Embryonic facial prominence (tissue), 1 donor: ENCODE measurements at regions not wholly inside any gene's neighbourhood (a gene's known extent, or its start where the extent isn't known, plus 50 kb on each side); places are given as distances from the start of the nearest gene placed in this dataset.

ENCODE experiments used
- DNase-seq: peaks from one replicate; pipeline ENCODE4 v3.0.0-alpha.2; 2016; ENCODE audit errors: extremely low spot score

GRCh38 chr21:41671859-41672542 lies 94.9 kb downstream of the RIPK4 start:
- DNase-seq, result no peak

DNA sequence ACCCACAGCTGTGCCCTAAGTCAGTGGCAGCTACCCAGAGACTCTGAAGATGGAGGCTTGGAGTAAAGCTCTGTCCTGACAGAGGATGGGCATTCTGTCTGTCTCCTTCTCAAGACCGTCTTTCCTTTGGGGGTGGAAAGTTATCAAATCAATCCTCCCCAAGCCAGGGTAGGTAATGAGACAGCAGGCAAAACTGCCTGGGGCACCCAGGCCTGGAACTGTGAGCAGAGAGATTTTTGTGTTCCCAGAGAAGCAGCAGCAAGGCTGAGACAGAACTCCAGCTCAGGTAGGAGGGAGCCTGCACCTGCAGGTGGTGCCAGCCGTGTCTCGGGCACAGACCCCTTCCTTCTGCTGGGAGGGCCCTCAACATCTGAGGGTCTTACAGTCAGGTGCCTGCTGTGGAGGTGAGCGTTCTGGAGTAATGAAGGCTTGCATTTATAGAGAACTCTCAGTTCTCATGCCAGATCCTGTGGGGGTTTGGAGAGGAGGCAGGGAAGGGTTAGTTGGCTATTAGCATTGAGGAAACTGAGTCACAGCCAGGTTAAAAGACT lies 95.6 kb downstream of the RIPK4 start:
- no peak for DNase-seq

- DNase-seq, result no peak
Measured at GRCh38 chr21:41670056-41670805, 96.6 kb downstream of the RIPK4 start.

DNA sequence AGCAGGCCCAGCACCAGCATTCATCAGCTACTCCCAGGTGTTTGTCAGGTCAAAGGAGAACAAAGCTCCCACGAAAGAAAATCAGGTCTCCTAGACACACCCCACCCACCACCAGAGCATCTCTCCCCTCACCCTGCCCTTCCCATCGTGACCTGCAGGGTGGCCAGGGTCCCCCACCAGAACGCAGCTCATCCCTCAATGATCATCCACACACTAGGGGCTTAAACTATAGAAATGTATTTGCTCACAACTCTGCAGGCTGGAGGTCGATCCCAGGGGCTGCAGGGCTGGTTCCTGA lies 97.4 kb downstream of the RIPK4 start:
- no peak for DNase-seq

DNA sequence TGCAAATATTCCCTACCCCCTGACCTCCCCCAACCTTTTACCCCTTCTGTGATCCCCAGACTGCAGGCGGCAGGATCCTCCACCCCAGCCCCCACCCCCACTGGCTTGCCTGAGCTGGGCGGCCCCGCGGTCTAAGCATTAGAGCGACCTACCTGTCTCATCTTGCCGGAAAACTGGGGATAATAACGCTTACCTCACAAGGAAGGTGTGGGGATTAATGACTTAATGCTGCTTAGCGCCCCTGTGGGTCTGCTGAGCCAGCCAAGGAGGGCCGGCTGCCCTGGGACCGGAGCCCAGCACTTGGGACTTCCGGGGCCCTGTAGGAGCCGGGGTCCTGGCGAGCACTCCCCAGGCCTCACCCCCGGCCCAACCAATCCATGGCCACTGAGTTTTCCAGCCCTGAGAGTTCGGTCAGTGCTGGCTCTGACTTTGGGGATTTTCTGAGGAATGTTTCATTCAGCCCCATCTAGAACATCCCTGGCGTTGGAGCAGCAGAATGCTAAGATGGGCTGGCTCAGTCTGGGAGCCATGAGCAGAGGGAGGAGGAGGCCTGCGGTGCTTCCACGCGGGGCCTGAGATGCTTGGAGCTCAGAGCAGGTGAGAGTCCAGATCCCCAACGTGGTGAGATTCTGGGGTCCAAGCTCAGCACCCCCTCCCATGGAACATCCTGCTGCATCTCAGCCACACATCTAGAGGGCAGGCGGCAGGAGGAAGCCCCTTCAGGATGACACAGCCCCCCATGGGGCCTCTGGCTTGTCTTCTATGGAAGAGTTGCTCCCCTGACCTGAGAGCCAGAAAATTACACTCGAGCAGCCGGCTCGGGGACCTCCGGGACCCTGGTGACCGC lies 97.9 kb downstream of the RIPK4 start:
- DNase-seq, result no peak

DNA sequence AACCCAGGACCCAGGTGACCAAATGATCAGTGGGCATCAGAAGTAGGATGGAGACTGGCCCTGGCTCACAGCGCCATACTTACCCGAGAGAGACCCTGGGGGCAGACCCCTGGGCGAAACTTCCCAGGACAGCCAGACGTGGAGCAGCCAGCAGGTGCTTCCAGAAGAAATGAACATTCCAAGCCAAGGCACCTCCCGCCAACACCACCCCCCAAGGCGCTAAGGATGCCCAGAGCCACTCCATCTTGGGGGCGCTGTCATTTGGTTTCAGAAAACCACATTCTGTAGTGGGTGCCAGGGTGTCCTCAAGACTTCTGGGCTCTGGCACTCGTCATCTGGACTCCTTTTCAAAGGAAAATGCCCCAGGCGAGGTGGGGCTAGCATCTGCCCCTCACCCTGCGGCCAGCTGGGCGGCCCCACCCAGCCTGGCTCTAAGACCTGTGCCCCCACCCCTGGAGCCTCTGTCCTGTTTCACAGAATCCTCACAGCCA lies 98.8 kb downstream of the RIPK4 start:
- DNase-seq, result no peak

- DNase-seq, result no peak
Measured at GRCh38 chr21:41667136-41667535, 99.7 kb downstream of the RIPK4 start.

DNA sequence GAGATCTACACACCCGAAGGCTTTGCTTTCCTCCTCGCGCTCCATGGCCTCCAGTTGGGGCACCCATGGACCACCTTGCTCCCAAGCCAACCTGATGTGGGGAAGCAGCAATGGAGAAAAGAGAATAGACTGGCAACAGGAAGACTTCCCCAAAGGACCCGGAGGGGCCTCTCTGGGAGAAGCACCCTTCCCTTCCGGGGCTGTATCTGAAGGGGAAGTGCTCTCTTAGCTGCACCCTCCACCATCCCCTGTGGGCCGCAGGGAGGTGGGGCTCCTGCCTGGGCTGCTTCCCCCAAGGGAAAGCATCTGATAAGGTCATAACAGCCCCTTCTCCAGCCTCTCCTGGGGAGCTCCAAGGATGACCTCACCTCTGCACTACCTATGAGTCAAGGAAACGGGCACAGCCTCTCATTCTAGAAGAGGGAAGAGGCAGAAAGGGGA lies 100.2 kb downstream of the RIPK4 start:
- no peak for DNase-seq

DNA sequence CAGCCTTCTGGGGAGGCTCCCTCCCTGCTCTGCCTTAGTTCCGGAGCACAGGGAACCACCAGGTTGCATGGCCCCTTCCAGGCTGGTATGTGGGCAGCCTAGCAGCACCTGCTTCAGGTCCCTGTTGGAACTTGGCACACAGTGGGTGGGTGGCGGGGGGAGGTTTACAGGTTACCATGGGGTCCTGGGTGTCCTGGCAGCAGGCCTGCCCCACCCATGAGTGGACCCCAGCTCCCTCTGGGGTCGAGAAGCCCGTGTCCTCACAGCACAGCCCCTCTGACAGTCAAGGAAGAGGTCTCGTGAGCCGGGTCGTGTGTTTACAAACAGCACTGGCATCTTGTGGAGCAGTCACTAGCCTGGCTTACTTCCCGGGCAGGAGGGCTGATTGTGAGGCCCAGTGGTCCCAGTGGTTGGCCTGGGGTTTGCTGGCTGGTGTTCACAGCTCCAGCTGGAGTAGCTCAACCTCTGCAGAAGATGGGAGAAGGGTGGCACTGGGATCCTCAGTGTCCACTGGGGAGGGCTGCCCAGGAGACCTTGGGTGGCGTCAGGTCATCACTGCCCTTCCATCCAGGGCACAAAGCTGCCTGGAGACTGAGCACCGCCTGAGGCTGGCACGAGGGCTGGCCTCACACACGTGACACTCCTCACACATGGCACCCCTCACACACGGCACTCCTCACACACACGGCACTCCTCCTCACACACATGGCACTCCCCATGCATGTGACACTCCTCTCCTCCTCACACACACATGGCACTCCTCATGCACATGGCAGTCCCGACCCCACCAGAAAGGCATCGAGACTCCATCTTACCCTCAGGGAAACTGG lies 100.9 kb downstream of the RIPK4 start:
- no peak for DNase-seq

DNA sequence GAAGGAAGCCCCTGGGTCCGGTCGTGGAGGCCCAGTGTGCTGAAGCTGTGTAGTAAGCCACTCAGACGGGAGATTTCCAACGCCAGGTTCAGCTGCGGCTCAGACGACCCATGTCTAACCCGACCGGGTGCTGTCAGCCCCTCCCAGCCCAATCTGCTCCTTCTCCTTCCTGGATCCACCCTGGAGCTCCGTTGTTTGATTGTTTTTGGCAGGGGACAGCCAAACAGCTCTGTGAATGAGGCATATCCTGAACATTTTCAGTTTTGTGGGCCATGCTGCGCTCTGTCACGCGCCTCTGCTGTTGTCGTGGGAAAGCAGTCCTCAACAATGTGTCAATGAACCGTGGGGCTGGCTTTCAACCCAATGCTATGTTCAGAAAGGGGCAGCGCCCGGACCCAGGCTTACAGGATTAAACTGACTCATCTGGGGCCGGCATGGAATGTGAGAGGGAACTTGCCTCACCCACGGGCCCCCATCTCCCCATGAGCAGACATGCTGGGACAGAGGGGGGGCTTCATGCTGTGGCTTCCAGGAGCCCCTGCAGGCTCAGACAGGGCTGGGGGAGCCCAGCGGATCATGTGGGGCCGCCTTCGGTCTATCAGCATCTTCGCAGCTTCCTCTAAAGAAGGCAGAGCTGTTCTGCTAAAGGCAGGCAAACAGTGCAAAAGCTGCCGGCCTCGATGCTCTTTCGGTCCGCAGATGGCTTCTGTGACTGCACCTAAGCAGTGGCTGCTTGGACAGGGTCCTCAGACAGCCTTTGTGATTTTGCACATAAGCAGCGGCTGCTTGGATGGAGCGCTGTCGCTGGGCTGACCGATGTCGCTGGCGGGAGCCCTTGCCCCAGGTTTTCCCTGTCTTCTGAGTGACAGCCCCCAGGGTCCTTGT lies 101.7 kb downstream of the RIPK4 start:
- no peak for DNase-seq

DNA sequence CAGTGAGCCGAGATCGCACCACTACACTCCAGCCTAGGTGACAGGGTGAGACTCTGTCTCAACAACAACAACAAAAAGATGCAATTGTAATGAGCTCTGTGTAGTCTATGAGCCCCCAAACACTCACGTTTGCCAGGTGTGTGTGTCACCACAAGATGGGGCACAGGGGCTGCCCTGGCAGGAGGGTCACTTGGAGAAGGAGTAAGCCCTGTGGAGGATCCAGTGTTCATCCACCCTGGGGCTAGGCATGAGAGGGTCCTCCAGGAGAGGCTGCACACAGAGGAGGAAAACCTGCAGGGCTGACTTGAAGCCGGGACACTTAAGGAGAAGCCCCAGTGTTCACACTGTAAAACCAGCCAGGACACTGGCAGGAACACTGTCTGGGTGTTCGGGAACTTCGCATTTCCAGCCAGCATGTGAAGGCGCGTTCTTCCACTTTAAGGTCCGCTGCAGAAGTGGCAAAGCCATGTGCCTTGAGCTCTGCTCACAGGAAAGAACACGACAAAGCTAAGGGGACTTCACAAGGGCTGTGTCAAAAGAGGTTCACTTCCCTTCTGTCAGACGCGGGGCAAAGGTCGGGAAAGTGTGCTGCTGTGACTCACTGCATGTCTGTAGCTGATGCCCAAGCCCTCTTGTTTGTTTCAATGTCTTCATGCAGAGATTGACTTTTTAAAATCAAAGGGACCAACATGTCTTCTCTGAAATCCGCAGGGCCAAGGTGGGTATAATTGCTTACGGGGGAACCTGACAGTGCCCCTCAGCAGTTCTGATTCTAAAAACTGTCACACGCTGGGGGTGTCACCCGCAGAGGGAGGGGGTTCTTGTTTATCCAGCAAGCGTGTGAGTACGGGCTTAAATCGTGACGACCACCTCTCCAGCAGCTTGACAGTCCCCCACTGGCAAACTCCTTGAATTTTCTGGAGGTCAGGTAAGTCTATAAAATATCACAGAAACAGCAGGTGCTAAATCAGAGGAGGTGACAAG lies 102.8 kb downstream of the RIPK4 start:
- DNase-seq, result no peak

DNA sequence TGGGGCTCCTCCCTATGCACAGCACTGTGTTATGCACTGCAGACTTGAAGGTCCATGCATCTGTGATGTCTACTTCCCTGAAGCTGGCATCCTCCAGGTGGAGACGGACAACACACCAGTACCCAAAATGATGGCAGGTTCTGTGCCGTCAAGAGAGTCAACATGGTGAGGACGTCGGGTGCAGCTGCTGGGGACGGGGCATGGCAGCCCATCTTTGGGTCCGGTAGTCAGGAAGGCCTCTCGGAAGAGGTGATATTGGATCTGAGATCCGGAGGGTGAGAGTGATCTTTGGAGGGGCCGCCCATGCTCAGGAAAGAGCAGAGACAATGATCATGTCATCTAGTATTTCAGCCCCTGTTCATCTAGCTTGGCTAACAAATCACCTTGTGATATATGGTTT lies 104.1 kb downstream of the RIPK4 start:
- no peak for DNase-seq

- DNase-seq, result no peak
Measured at GRCh38 chr21:41662161-41662560, 104.7 kb downstream of the RIPK4 start.

DNA sequence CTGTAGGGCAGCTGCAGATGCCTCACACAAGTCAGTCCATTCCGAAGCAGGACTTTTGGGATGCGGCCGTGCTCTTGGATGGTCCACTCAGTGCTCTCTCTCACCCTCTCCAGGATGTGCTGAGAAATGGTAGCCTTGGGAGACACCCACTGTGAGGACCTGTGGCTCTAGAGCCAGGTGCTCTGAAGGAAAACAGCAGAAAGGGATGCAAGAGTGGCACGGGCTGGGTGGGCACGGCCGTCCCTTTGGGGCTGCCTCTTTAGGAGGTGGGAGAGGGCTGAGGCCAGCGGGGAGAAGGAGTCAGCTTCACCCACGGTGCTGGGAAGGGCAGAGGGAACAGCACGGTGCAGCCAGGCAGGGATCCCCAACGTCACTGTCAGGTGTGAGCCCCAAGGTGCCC lies 106.1 kb downstream of the RIPK4 start:
- DNase-seq, result no peak

GRCh38 chr21:41659791-41660560 lies 106.9 kb downstream of the RIPK4 start:
- no peak for DNase-seq

DNA sequence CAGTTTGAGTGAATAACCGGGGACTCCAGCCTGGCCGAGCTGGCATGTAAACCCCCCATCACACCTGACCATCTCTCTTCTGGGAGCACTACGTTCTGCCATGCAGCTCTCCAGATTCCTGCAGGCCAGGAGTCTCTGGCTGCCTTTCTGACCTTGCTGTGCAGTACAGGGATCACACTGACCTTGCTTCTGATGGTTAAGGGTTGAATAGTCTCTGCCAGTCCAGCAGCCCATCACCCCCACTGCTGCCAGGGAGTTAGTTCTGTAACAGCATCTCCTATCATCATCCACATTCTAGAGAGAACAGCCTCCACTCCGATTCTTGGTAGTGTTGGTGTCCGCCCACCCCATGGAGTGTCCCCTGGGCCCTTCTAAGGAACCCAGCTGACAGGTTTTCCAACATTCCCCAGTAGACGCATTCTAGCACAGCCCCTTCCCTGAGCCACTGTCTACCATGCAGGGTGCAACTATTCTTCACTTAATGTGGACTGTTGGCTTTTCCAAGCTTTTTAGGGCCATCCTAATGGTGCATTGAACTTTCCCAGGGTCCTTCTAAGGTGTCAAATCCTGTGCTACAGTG lies 109.8 kb downstream of the RIPK4 start:
- no peak for DNase-seq

DNA sequence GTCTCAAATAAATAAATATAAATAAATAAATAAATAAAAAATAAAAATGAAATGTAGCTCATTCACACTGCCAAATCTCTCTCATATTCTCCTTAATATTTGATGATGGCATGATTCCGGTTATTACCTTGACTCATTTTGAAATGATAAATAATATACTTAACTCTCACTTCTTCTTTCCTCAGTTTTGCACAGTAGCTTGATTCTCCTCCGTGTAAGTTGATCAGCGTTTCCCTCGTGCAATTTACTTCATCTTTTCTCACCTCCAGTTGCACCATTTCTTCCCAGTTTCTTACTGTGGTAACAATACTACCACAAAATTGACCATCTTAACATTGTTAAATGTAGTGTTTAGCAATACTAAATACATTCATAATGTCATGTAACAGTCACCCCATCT lies 111.6 kb downstream of the RIPK4 start:
- DNase-seq, result no peak

DNA sequence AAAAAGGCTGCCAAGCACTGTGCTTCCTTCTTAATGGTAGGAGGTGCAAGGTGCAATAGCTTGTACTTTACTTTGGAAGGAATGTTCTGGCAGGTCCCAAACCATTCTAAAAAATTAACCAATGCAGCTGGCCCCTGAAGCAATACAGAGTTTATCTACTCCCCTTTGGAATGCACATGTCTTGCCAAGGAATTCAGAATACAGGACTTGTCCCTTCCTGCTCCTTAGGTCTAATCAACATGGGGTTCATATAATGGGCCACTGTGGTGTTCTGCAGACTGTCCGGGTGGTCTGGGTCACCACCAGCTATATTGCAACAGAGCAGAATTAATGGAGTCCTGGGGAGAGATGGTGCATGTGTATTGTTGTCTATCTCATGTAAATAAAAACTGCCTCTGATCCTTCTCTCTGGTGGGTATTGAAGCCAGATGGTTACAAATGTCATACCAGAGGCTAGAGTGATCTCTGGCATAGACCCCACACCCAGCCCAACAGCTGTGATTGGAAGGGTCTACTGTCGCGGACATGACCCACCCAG lies 112.8 kb downstream of the RIPK4 start:
- no peak for DNase-seq
